Mesothelial cell of epicardium (in vitro differentiated cells): ENCODE measurements at regions not wholly inside any gene's neighbourhood (a gene's known extent, or its start where the extent isn't known, plus 50 kb on each side); places are given as distances from the start of the nearest gene placed in this dataset.

Source experiments
- DNase-seq, 2 experiments: peaks; one replicate each; pipeline ENCODE4 v3.0.0; 2021; ENCODE audit warnings: low spot score in 2 of 2; ENCODE audit not compliant: unreplicated experiment in 2 of 2
- H3K27ac Mint-ChIP-seq: 2 replicates; pipeline ENCODE4 v1.8.0; 2021; ENCODE audit warnings: mixed read lengths
- H3K27me3 Mint-ChIP-seq: 2 replicates; pipeline ENCODE4 v1.8.0; 2021; ENCODE audit warnings: low read depth, mixed read lengths
- H3K36me3 Mint-ChIP-seq: 2 replicates; pipeline ENCODE4 v1.8.0; 2021; ENCODE audit warnings: mixed read lengths
- H3K4me1 Mint-ChIP-seq: 2 replicates; pipeline ENCODE4 v1.8.0; 2021; ENCODE audit warnings: mixed read lengths
- H3K4me3 Mint-ChIP-seq: 2 replicates; pipeline ENCODE4 v1.8.0; 2021; ENCODE audit warnings: mild to moderate bottlenecking, moderate library complexity, mixed read lengths
- H3K9me3 Mint-ChIP-seq: 2 replicates; pipeline ENCODE4 v1.8.0; 2021; ENCODE audit warnings: mixed read lengths
- CTCF ChIP-seq: fragments of 200-600 bp; sonication (generic); IDR thresholded peaks from one replicate; pipeline ENCODE4 v1.5.0; 2021; ENCODE audit warnings: antibody characterized with exemption; ENCODE audit not compliant: unreplicated experiment

- no peak for DNase-seq
- Mint-ChIP-seq H3K27ac (no peak overlapping the region), H3K4me1 (peaks cover 4% of the 10 kb centered on the region), H3K4me3 (no peak overlapping the region), H3K27me3 (no peaks in the 10 kb centered on the region), H3K9me3 (no peaks in the 10 kb centered on the region), H3K36me3 (no peaks in the 10 kb centered on the region)
- no peak for TF ChIP-seq CTCF
These were observed 639.9 kb downstream of the SPOCK3 start for GRCh38 chr4:166594326-166594946.

DNA sequence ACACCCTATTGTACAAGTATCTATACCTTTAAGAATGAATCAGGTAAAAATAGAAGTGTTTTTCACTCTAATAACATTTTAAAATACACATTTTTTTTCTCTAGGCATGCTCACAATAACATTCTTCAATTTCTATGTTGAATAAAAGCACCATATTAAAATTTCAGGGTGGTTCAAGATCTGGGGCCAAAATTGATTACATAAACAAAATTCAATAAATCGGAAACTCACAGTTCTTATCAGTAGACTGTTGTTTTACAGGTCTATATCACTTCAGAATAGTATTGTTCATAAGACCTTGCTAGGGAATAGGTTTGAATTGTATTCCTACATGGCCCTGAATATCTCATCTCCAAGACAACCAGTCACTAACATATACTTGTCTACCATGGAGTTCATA is 634.0 kb downstream of the SPOCK3 start:
- Mint-ChIP-seq H3K27me3 (no peaks in the 10 kb centered on the region), H3K4me3 (no peak overlapping the region), H3K36me3 (no peaks in the 10 kb centered on the region), H3K4me1 (no peaks in the 10 kb centered on the region), H3K9me3 (peaks cover 3% of the 10 kb centered on the region), H3K27ac (no peak overlapping the region)
- TF ChIP-seq CTCF: no peak
- no peak for DNase-seq

DNA sequence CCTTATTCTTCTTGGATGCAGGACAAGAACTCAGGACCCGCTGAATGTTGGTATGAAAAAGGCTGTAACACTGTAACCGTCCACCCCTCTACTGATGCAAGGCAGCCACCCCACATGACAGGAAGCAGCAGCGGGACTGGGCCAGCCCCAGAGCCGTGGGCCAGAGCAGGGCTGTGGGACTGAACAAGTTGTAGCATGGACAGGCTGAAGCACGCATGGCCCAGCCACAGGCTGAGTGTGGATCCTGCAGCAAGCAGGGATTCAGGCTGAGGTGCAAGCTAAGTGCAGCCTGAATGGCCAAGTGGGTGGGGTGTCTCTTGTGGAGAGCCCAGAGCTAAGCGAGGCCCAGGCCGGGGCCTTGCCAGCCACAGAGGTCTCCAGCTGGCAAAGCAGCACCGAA is 632.2 kb downstream of the SPOCK3 start:
- no peaks in the 10 kb centered on the region for H3K4me1 Mint-ChIP-seq
- H3K9me3 Mint-ChIP-seq: peaks cover 3% of the 10 kb centered on the region
- no peak overlapping the region for H3K27ac Mint-ChIP-seq
- H3K4me3 Mint-ChIP-seq: no peak overlapping the region
- no peaks in the 10 kb centered on the region for H3K27me3 Mint-ChIP-seq
- no peak for DNase-seq
- H3K36me3 Mint-ChIP-seq: no peaks in the 10 kb centered on the region
- TF ChIP-seq CTCF: no peak

- no peak for DNase-seq
- TF ChIP-seq CTCF: no peak
- Mint-ChIP-seq H3K9me3 (peaks cover 19% of the 10 kb centered on the region), H3K4me1 (peaks cover 10% of the 10 kb centered on the region), H3K36me3 (peaks cover 2% of the 10 kb centered on the region), H3K27me3 (no peaks in the 10 kb centered on the region), H3K27ac (no peak overlapping the region), H3K4me3 (no peak overlapping the region)
These were observed 611.8 kb downstream of the SPOCK3 start for GRCh38 chr4:166622425-166622977.

DNA sequence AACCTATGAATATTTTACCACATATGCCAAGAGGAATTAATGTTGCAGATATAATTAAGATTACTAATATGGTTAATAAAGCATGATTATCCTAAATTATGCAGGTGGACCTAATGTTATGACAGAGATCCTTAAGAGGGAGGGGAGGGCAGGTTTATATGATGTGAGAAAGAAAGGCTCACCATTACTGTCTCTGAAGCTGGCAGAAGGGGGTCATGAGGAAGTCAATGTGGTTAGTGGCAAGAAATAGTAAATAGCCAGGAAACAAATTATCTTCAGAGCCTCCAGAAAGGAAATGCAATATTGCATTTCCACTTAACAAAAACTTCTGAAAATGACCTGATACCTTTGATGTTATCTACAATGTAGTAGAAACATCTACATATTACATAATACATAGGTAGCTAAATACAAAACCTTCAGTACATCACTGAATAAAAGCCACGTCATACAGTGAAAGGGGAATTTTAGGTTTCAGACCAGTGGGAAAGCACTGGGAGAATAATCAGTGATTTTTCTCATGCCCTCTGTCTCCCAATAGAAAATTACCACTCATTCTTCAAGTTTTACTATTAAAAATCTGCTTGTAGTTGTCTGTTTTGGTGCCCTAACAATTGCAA is 609.2 kb downstream of the SPOCK3 start:
- peaks cover 10% of the 10 kb centered on the region for H3K4me1 Mint-ChIP-seq
- H3K9me3 Mint-ChIP-seq: no peaks in the 10 kb centered on the region
- no peaks in the 10 kb centered on the region for H3K27me3 Mint-ChIP-seq
- no peak for TF ChIP-seq CTCF
- H3K4me3 Mint-ChIP-seq: no peak overlapping the region
- no peak overlapping the region for H3K27ac Mint-ChIP-seq
- H3K36me3 Mint-ChIP-seq: no peaks in the 10 kb centered on the region
- DNase-seq: no peak
